ENCODE measurements at regions not wholly inside any gene's neighbourhood (a gene's known extent, or its start where the extent isn't known, plus 50 kb on each side); places are given as distances from the start of the nearest gene placed in this dataset.

DNA sequence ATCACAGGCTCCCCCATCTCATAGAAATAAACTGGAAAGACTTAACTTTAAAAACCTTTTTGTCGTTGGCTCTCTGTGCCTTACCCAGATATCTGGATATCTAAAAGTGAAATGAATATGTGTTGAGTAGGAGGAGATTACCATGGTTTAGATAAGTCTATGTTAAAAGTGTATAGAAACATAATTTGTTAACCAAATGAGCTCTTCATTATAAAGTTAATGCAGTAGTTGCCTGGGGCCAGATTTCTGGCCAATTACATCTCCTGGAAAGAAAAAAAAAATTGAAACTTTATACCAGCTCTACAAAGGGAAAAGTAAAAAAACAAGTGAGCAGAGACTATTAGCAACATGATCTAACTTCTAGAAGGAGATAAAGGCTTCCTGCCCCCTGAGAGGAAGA lies 259.6 kb upstream of the UBE2E3 start:
- H3K23ac ChIP-seq (ENCODE audit: insufficient read length, low read depth, low read length) = no peak overlapping the region
- H2BK120ac ChIP-seq (ENCODE audit: low read depth, low read length, poor library complexity, severe bottlenecking) = no peak overlapping the region
- H3K36me3 Mint-ChIP-seq (ENCODE audit: insufficient read depth in 1 of 3, low read depth in 3 of 3) = no peaks in the 10 kb centered on the region
- H4K8ac ChIP-seq (replicated peaks; ENCODE audit: insufficient read length, low read depth, low read length) = no peak overlapping the region
- no peak overlapping the region for H3K27ac ChIP-seq (ENCODE audit: insufficient read length, low read depth, low read length)
- H3K4me1 ChIP-seq (ENCODE audit: insufficient read depth, low read length) = no peaks in the 10 kb centered on the region
- H3K4ac ChIP-seq (ENCODE audit: low read depth, low read length) = no peak overlapping the region
- no peaks in the 10 kb centered on the region for H3K79me1 ChIP-seq (ENCODE audit: insufficient read depth, low read depth, low read length, poor library complexity, severe bottlenecking)
- H4K20me1 ChIP-seq (ENCODE audit: control insufficient read depth, insufficient read depth, insufficient read length) = no peaks in the 10 kb centered on the region
- H3K4me1 Mint-ChIP-seq = peaks cover 3% of the 10 kb centered on the region in 2 experiments; a peak in 1 of 4 replicates
- WGBS (ENCODE audit: extremely low coverage, insufficient read length, low lambda C conversion rate) = no CpG with 5 or more reads among the region's 1 CpG
- H2AFZ ChIP-seq (ENCODE audit: low read length) = no peak overlapping the region
- no peak overlapping the region for H3K18ac ChIP-seq (ENCODE audit: insufficient read length, low read depth, low read length)
- no peak overlapping the region for H3K9ac ChIP-seq (ENCODE audit: extremely low read depth, insufficient read length, low read length)
- H3K23me2 ChIP-seq (ENCODE audit: insufficient read length, low read depth, low read length, poor library complexity, severe bottlenecking) = no peaks in the 10 kb centered on the region
- no peak overlapping the region for H2BK20ac ChIP-seq (ENCODE audit: low read depth, low read length, poor library complexity, severe bottlenecking)
- DNase-seq = no peak
- H2AK5ac ChIP-seq (ENCODE audit: insufficient read length, low read length) = no peak overlapping the region
- H3K9me3 ChIP-seq (ENCODE audit: control insufficient read depth, low read depth, low read length) = no peaks in the 10 kb centered on the region
- H4K91ac ChIP-seq (ENCODE audit: insufficient read length, low read depth, low read length) = no peak overlapping the region
- no peaks in the 10 kb centered on the region for H3K79me2 ChIP-seq (ENCODE audit: insufficient read depth, low read length)
- H3K14ac ChIP-seq (ENCODE audit: insufficient read depth, low read length) = no peak overlapping the region
- TF ChIP-seq, protein P1, sequence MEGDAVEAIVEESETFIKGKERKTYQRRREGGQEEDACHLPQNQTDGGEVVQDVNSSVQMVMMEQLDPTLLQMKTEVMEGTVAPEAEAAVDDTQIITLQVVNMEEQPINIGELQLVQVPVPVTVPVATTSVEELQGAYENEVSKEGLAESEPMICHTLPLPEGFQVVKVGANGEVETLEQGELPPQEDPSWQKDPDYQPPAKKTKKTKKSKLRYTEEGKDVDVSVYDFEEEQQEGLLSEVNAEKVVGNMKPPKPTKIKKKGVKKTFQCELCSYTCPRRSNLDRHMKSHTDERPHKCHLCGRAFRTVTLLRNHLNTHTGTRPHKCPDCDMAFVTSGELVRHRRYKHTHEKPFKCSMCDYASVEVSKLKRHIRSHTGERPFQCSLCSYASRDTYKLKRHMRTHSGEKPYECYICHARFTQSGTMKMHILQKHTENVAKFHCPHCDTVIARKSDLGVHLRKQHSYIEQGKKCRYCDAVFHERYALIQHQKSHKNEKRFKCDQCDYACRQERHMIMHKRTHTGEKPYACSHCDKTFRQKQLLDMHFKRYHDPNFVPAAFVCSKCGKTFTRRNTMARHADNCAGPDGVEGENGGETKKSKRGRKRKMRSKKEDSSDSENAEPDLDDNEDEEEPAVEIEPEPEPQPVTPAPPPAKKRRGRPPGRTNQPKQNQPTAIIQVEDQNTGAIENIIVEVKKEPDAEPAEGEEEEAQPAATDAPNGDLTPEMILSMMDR (conservative IDR thresholded peaks at IDR 0.05) = no peak
- H4K5ac ChIP-seq (ENCODE audit: insufficient read length, low read depth, low read length) = no peak overlapping the region
- no peak overlapping the region for H3K27ac Mint-ChIP-seq
- no peaks in the 10 kb centered on the region for H3K9me3 Mint-ChIP-seq
- no peaks in the 10 kb centered on the region for H3K27me3 ChIP-seq (ENCODE audit: insufficient read depth, low read length)
- H3K4me3 Mint-ChIP-seq = no peak overlapping the region
- H2BK5ac ChIP-seq (ENCODE audit: insufficient read length, low read length) = no peak overlapping the region
- H3K56ac ChIP-seq (ENCODE audit: insufficient read length, low read depth, low read length) = no peak overlapping the region
- no peaks in the 10 kb centered on the region for H3K27me3 Mint-ChIP-seq (ENCODE audit: low read depth)
- no peak overlapping the region for H3K4me2 ChIP-seq (ENCODE audit: insufficient read depth, insufficient read length, low read length)
- H2BK12ac ChIP-seq (ENCODE audit: insufficient read length, low read depth, low read length) = no peak overlapping the region
- H2BK15ac ChIP-seq (ENCODE audit: low read depth, low read length) = no peak overlapping the region
- H3T11ph ChIP-seq (ENCODE audit: low read length) = no peak overlapping the region

Data from H9 (cell line).